GM13976 (cell line): ENCODE measurements at regions not wholly inside any gene's neighbourhood (a gene's known extent, or its start where the extent isn't known, plus 50 kb on each side); places are given as distances from the start of the nearest gene placed in this dataset.

Source experiments
- DNase-seq: peaks from one replicate; pipeline ENCODE4 v3.0.0; 2012; ENCODE audit warnings: low spot score
- in situ Hi-C: fragments of 300-500 bp; cut with MboI; formaldehyde crosslinking; loops from one replicate; pipeline ENCODE4 v1.12.0; 2022; ENCODE audit warnings: low sequenced_read_pairs, mixed read lengths, inconsistent platforms; ENCODE audit not compliant: unreplicated experiment
- TF ChIP-seq, protein P1 (sequence below): IDR thresholded peaks from 2 replicates; pipeline ENCODE4 v1.5.1; 2012; ENCODE audit warnings: borderline replicate concordance, mild to moderate bottlenecking; ENCODE audit not compliant: insufficient read depth; ENCODE audit errors: extremely low read depth, missing control alignments, control extremely low read depth

DNA sequence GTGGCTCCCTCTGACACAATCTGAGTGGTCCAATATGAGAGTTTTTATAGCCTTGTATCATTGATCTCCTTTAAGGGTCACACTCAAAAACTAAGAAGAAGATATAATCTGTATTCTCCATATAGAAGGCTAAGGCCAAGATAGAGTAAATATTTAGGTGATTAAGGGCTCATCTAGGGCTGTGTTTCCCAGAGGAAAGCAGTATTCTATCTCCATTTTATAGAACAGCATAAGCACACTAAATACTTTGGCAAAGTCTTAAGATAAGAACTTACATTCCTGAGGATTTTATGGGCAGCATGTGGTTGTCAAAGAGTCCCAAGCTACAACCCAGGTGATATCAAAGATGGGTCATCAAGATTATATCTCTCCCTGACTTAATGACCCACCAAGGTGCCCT is 377.6 kb downstream of the KIF16B start:
- TF ChIP-seq, protein P1, sequence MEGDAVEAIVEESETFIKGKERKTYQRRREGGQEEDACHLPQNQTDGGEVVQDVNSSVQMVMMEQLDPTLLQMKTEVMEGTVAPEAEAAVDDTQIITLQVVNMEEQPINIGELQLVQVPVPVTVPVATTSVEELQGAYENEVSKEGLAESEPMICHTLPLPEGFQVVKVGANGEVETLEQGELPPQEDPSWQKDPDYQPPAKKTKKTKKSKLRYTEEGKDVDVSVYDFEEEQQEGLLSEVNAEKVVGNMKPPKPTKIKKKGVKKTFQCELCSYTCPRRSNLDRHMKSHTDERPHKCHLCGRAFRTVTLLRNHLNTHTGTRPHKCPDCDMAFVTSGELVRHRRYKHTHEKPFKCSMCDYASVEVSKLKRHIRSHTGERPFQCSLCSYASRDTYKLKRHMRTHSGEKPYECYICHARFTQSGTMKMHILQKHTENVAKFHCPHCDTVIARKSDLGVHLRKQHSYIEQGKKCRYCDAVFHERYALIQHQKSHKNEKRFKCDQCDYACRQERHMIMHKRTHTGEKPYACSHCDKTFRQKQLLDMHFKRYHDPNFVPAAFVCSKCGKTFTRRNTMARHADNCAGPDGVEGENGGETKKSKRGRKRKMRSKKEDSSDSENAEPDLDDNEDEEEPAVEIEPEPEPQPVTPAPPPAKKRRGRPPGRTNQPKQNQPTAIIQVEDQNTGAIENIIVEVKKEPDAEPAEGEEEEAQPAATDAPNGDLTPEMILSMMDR: no peak
- no peak for DNase-seq
- in situ Hi-C loops: no loop called here

DNA sequence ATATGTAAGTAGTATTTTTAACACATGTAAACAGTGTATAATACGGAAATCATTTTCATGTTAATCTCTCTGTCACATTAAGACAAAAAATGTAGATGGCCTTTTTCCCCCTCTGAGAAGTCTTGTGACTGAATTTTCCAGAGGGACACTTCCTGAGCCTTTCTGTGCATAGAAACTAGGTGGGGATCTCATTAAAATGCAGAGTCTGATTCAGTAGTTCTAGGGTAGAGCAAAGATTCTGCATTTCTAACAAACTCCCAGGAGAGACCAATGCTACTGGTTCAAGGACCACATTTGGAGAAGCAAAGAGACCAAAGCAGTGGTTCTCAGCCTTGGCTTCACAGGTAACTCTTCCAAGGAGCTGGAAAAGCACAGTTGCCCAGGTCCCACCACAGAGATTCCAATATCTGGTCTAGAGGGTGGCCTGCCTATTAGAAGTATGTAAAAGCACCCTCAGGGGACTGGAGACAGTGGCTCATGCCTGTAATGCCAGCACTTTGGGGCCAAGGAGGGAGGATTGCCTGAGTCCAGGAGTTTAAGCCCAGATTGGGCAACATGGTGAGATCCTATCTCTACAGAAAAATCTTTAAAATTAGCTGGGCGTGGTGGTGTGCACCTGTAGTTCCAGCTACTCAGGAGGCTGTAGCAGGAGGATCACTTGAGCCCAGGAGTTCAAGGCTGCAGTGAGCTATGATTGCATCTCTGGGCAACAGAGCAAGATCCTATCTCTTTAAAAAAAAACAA is 378.5 kb downstream of the KIF16B start:
- TF ChIP-seq, protein P1: no peak
- DNase-seq: no peak
- in situ Hi-C loops: no loop called here

DNA sequence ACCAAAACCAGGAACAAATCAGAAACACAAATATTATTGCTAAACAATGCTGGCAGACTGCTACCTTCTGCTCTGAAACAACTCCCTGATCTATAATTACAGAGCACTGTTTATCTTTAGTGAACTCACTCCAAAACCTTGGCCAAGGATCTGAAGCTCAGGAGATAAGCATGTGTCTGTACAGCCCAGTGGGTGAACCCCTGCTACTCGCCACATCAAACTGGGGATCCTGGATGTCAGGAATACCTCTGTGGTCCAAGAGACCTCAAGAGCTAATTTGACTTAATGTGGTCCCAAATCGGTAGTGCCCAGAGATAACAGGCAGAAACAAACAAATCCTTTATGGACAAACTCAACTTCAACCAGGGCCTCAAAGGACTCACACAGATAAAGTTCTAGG is 381.8 kb downstream of the KIF16B start:
- in situ Hi-C loops: no loop called here
- TF ChIP-seq, protein P1: no peak
- no peak for DNase-seq

DNA sequence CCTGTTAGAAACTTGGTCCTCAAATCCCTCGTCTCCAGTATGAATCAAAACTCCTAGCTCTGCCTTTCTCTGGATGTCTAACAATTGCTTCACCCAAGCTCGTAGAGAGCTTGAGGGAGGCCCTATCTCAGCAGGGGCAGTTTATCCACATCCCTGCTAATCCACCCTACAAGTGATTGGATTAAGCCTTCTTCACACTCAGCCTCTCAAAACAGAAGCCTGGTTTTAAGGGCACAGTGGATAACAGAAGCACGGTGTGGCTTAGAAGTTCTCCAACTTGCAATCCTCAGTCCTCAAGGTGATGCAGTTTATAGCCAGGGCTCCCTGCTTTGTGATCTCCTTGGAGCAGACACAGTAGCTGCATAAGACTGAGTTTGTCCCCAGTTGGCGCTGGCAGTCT is 383.9 kb downstream of the KIF16B start:
- in situ Hi-C loops: no loop called here
- TF ChIP-seq, protein P1: no peak
- no peak for DNase-seq

DNA sequence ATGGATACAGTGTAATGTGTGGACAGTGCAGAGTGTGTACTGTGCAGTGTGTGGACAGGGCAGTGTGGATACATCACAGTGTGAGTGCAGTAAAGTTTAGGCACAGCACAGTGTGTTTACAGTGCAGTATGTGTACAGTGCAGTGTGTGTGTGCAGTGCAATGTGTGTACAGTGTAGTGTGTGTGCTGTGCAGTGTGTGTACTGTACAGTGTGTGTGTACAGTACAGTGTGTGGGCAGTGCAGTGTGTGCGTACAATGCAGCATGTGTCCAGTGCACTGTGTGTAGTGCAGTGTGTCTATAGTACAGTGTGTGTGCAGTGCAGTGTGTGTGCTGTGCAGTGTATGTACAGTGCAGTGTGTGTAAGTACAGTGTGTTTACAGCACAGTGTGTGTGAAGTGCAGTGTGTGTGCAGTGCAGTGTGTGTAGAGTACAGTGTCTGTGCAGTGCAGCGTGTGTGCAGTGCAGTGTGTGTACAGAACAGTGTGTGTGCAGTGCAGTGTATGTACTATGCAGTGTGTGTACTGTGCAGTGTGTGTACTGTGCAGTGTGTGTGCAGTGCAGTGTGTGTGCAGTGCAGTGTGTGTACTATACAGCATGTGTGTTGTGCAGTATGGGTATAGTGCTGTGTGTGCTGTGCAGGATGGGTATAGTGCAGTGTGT is 385.2 kb downstream of the KIF16B start:
- no peak for DNase-seq
- TF ChIP-seq, protein P1: no peak
- in situ Hi-C loops: no loop called here

DNA sequence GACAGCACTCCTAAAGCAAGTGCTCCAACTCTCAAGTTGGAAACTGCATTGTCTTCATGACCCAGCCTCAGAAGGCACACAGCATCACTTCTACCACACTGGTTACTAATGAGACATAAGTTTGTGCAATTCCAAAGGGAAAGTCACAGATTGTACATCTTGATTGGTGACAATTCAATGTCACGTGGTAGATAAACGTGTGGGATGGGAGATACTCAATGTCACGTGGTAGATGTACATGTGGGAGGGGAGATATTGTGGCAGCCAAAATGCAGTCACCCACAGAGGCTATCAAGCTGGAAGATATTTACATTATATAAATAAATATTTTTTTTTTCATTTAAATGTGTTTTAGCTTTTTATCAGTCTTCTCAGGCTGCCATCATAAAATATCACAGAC is 393.3 kb downstream of the KIF16B start:
- TF ChIP-seq, protein P1: no peak
- in situ Hi-C loops: no loop called here
- no peak for DNase-seq
